Lower lobe of right lung (tissue), 2 donors: ENCODE measurements at regions not wholly inside any gene's neighbourhood (a gene's known extent, or its start where the extent isn't known, plus 50 kb on each side); places are given as distances from the start of the nearest gene placed in this dataset.
A peak's percentile ranks its signal among the peaks of the same experiment; 100 is the strongest.
"Not testable (repeated sequence)": the region's sequence is repeated elsewhere in the genome, so short reads cannot be mapped to it uniquely, and the experiment has no call there.

Experiments
- ATAC-seq, 2 donors: fragments of 200-7000 bp; cut with Tn5 transposase; one replicate each; pipeline ENCODE4 v1.9.1; 2020 to 2022; ENCODE audit warnings: mild to moderate bottlenecking in 2 of 2, moderate library complexity in 2 of 2
- DNase-seq: peaks from one replicate; pipeline ENCODE4 v3.0.0-alpha.2; 2020
- H3K27ac ChIP-seq: fragments of 200-600 bp; one replicate; pipeline ENCODE4 v1.8.0; 2022
- H3K27me3 ChIP-seq: fragments of 200-600 bp; one replicate; pipeline ENCODE4 v1.8.0; 2022; ENCODE audit warnings: low read depth
- H3K36me3 ChIP-seq: fragments of 200-600 bp; one replicate; pipeline ENCODE4 v1.8.0; 2022; ENCODE audit warnings: mild to moderate bottlenecking
- H3K4me1 ChIP-seq: fragments of 200-600 bp; one replicate; pipeline ENCODE4 v1.8.0; 2022
- H3K4me3 ChIP-seq: fragments of 200-600 bp; one replicate; pipeline ENCODE4 v1.8.0; 2022; ENCODE audit warnings: mild to moderate bottlenecking
- H3K9me3 ChIP-seq: fragments of 200-600 bp; one replicate; pipeline ENCODE4 v1.8.0; 2022
- intact Hi-C: fragments of 100-400 bp; cut with DNase I; formaldehyde crosslinking; loops from one replicate; pipeline ENCODE4 v1.11.0; 2022
- TF ChIP-seq, protein P1 (sequence below): fragments of 200-600 bp; IDR thresholded peaks from one replicate; pipeline ENCODE4 v1.8.0; 2022; ENCODE audit warnings: antibody characterized with exemption, mild to moderate bottlenecking
- donor health status: DM: no; HTN: yes; CAD: no; lungs with severe emphysema.

DNA sequence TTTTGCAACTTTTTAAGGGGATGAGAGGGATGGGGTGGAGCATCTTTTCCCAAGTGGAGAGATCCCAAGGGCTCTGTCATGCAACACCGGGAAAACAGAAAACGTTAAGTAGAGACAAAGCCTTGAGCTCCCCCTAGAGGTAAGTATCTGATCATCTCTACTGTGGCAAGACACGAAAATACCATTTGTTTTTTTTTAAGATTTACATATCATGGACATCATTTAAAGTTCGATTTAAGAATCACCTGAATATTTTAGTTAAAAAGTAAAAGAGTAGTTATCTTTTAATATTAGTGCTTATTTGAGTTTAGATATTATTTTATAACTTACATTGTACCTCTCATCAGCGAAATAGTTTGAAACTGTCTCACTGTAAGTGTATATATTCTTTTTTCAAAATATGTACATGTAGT lies 200.4 kb downstream of the LRRC70 start:
- Histone ChIP-seq H3K27me3 (no peaks in the 10 kb centered on the region), H3K4me3 (no peak overlapping the region), H3K4me1 (peaks cover 8% of the 10 kb centered on the region), H3K9me3 (no peaks in the 10 kb centered on the region), H3K36me3 (no peaks in the 10 kb centered on the region), H3K27ac (no peak overlapping the region)
- ATAC-seq (peak; percentile 78 to 90), DNase-seq (no peak)
- TF ChIP-seq, protein P1, sequence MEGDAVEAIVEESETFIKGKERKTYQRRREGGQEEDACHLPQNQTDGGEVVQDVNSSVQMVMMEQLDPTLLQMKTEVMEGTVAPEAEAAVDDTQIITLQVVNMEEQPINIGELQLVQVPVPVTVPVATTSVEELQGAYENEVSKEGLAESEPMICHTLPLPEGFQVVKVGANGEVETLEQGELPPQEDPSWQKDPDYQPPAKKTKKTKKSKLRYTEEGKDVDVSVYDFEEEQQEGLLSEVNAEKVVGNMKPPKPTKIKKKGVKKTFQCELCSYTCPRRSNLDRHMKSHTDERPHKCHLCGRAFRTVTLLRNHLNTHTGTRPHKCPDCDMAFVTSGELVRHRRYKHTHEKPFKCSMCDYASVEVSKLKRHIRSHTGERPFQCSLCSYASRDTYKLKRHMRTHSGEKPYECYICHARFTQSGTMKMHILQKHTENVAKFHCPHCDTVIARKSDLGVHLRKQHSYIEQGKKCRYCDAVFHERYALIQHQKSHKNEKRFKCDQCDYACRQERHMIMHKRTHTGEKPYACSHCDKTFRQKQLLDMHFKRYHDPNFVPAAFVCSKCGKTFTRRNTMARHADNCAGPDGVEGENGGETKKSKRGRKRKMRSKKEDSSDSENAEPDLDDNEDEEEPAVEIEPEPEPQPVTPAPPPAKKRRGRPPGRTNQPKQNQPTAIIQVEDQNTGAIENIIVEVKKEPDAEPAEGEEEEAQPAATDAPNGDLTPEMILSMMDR = peak; percentile 64
- intact Hi-C loops = no loop called here

DNA sequence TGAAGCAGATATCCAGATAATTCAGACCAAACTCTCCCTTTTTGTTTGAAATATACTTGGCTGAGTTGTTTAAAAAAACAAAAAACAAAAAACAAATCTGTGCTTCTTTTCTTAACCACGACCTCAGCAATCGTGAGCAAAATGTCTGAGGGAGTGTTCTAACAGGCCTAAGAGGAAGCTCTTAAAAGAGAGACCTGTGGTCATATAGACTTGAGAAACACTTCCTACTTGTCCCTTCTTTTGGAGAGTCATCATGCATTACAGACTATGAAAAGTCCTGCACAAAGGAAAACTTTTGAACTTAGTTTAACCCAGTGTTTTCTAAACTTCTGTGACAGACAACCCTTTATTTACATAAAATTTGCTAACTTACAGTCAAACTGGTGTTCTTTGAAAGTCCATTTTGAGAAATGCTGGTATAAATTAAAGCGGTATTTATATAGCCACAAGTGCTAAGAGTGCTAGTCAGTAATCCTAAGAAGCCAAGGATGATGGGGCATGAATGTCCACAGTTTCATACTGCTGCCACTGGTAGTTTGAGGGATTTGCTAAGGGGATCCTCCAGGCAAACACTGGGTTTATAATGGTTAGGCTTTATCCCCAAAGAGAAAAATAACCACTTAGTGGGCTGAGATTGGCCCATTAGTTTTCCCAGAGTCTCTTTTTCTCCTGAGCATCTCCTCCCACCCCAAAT lies 199.8 kb downstream of the LRRC70 start:
- no peak for DNase-seq
- peak; percentile 62 to 82 for ATAC-seq
- no peaks in the 10 kb centered on the region for H3K9me3 ChIP-seq
- intact Hi-C loops = no loop called here
- H3K4me1 ChIP-seq = peaks cover 8% of the 10 kb centered on the region
- TF ChIP-seq, protein P1 = no peak
- no peaks in the 10 kb centered on the region for H3K36me3 ChIP-seq
- H3K4me3 ChIP-seq = no peak overlapping the region
- no peak overlapping the region for H3K27ac ChIP-seq
- H3K27me3 ChIP-seq = no peaks in the 10 kb centered on the region

DNA sequence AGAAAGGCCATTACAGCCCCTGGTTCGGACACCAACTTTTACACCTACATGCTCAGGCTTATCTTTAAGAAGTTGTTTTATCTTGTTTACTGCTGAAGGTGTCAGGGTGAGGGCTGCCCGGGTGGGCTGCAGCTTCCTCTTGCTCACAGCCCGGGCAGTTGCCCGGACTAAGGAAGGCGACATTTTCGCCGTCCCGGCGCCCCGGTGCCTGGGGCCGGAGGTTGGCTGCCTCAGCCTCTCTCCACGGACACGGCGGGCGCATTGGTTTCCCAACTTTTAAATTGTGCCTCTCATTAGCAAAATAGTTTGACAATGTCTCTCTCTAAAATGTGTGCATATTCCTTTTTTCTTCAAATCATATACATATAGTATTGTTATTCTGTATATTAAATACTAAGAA lies 198.5 kb downstream of the LRRC70 start:
- H3K36me3 ChIP-seq, H3K4me1 ChIP-seq, intact Hi-C loops, H3K4me3 ChIP-seq, H3K27ac ChIP-seq, H3K27me3 ChIP-seq, DNase-seq, H3K9me3 ChIP-seq, ATAC-seq: not testable (repeated sequence)

DNA sequence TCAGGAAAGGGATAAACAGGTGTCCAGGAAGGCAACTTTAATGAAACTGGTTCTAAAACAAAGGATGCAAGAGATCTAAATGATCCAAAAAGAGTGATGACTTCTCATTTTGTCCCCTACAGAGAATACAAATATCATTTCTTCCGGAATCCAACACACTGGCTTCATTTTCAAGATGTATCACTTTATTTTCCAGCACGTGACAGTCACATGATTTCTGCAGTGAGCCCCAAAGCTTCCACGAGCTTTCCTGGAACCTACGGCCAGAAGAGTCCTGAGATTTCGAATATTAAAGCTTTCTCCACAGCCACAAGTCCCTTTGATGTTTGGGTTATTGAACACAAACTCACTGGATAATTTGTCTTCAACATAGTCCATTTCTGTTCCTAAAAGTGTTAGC lies 198.0 kb downstream of the LRRC70 start:
- H3K4me3 ChIP-seq, H3K36me3 ChIP-seq, intact Hi-C loops, DNase-seq, H3K27me3 ChIP-seq, H3K4me1 ChIP-seq, H3K9me3 ChIP-seq, ATAC-seq, H3K27ac ChIP-seq: not testable (repeated sequence)

DNA sequence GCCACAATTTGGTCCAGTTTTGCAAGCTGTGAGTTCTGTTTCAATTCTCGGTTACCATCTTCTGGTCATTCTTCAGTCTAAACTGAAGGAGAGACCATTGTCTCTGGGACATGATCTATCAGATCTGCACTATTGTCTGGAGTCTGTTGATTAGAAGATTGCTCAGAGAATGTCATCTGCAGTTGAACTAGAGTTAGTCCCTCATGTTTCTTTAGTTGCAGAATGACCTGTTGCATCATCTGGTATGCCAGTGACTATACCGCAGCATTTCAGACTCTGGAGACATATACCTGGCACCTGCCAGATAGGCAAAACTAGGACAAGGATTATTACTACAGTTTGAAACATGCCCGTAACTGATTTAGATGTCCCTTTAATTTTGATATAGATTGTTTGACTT lies 194.8 kb downstream of the LRRC70 start:
- Histone ChIP-seq H3K27ac (no peak overlapping the region), H3K9me3 (no peaks in the 10 kb centered on the region), H3K36me3 (no peaks in the 10 kb centered on the region), H3K27me3 (no peaks in the 10 kb centered on the region), H3K4me1 (peaks cover 3% of the 10 kb centered on the region), H3K4me3 (no peak overlapping the region)
- intact Hi-C loops = no loop called here
- no peak for DNase-seq
- ATAC-seq = no peak
- TF ChIP-seq, protein P1 = no peak

DNA sequence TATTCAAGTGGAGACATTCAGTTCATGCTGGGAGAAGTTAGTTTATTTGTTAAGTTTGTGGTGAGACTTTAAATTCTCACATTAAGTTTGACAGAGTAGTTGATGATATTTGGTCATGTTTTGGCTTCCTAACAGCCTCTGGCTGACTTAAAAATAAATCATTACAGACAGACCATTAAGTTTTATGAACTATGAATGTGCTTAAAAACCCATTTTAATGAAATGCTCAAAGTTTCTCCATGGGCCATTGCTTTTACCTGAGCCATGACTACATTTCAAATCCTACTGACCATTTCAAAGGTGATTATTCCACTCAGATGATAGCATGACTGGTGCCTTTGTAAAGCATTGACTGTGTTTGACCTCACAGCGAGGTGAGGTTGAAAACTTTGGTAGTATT lies 192.7 kb downstream of the LRRC70 start:
- DNase-seq (no peak), ATAC-seq (no peak)
- Histone ChIP-seq H3K9me3 (no peaks in the 10 kb centered on the region), H3K4me1 (no peaks in the 10 kb centered on the region), H3K27me3 (no peaks in the 10 kb centered on the region), H3K4me3 (no peak overlapping the region), H3K27ac (no peak overlapping the region), H3K36me3 (no peaks in the 10 kb centered on the region)
- intact Hi-C loops = no loop called here
- TF ChIP-seq, protein P1 = no peak

DNA sequence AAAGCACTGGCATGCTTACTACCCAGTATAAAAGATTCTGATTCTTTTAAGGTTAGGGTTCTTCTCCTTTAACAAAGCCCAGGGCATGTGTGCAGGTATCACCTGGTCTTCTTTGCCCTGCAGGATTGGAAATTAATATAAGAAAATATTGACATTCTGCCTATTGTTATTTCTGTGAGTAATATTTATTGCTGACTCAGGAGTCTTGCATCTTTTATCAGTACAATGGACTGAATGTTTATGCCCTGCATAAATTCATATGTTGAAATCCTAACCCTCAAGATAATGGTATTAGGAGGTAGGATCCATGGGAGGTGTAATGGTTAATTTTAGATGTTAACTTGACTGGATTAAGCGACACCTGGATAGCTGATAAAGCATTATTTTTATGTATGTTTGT lies 189.0 kb downstream of the LRRC70 start:
- ATAC-seq (no peak), DNase-seq (no peak)
- no peak overlapping the region for H3K4me3 ChIP-seq
- no peaks in the 10 kb centered on the region for H3K27me3 ChIP-seq
- H3K9me3 ChIP-seq = no peaks in the 10 kb centered on the region
- no peaks in the 10 kb centered on the region for H3K4me1 ChIP-seq
- TF ChIP-seq, protein P1 = no peak
- intact Hi-C loops = no loop called here
- no peak overlapping the region for H3K27ac ChIP-seq
- no peaks in the 10 kb centered on the region for H3K36me3 ChIP-seq
